Mammary epithelial cell (primary cell): ENCODE measurements at regions not wholly inside any gene's neighbourhood (a gene's known extent, or its start where the extent isn't known, plus 50 kb on each side); places are given as distances from the start of the nearest gene placed in this dataset.

Source experiments
- EZH2 ChIP-seq: IDR thresholded peaks from 2 replicates; pipeline ENCODE4 v1.6.1; 2012; ENCODE audit warnings: low read length, inconsistent platforms, borderline replicate concordance
- TF ChIP-seq, protein P1 (sequence below), 2 donors: IDR thresholded peaks in 1 of 2; conservative IDR thresholded peaks in 1 of 2; 2 replicates each; pipeline ENCODE4 v1.5.1; 2011 to 2012; ENCODE audit warnings: inconsistent platforms in 2 of 2, low read length in 2 of 2, mild to moderate bottlenecking in 2 of 2, control low read depth in 1 of 2, low read depth in 1 of 2; ENCODE audit not compliant: insufficient read depth in 1 of 2; ENCODE audit errors: extremely low read depth in 1 of 2

DNA sequence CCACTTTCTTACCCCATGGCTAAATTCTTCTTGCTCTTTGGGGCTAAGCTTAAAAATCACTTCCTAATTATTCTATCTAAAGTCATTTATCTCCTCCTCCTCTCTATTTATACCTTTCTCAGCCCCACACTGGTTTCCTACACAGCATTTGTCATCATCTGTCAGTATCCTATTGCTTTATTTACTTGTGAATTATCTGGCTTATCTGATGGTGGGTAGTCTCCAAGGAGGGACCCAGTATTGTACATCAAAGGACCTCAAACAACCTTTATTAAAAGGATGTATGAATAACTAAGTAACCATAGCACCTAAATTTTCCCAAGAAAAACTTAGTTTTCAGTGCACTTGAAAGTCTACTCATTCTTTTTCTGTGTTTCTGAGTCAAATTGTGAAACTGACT lies 332.7 kb upstream of the SNX7 start:
- TF ChIP-seq, protein P1, sequence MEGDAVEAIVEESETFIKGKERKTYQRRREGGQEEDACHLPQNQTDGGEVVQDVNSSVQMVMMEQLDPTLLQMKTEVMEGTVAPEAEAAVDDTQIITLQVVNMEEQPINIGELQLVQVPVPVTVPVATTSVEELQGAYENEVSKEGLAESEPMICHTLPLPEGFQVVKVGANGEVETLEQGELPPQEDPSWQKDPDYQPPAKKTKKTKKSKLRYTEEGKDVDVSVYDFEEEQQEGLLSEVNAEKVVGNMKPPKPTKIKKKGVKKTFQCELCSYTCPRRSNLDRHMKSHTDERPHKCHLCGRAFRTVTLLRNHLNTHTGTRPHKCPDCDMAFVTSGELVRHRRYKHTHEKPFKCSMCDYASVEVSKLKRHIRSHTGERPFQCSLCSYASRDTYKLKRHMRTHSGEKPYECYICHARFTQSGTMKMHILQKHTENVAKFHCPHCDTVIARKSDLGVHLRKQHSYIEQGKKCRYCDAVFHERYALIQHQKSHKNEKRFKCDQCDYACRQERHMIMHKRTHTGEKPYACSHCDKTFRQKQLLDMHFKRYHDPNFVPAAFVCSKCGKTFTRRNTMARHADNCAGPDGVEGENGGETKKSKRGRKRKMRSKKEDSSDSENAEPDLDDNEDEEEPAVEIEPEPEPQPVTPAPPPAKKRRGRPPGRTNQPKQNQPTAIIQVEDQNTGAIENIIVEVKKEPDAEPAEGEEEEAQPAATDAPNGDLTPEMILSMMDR (conservative IDR thresholded peaks at IDR 0.05 in 1 of 2, IDR thresholded peaks at IDR 0.05 in 1 of 2; ENCODE audit: extremely low read depth in 1 of 2, insufficient read depth in 1 of 2, low read depth in 1 of 2, low read length in 2 of 2): no peak
- TF ChIP-seq EZH2: no peak
